Smooth muscle cell (in vitro differentiated cells): ENCODE measurements at regions not wholly inside any gene's neighbourhood (a gene's known extent, or its start where the extent isn't known, plus 50 kb on each side); places are given as distances from the start of the nearest gene placed in this dataset.

Source experiments
- DNase-seq: peaks from one replicate; lab custom pipeline; 2025; ENCODE audit not compliant: unreplicated experiment; lab: John Stamatoyannopoulos, UW
- H2AFZ ChIP-seq: fragments of 200-600 bp; sonication (generic); 2 replicates; pipeline ENCODE4 v1.6.0; 2016; ENCODE audit warnings: antibody characterized with exemption, low read depth, mild to moderate bottlenecking
- H3F3A ChIP-seq: fragments of 200-600 bp; sonication (generic); 2 replicates; pipeline ENCODE4 v1.6.0; 2017; ENCODE audit warnings: antibody characterized with exemption, low read depth
- H3K27ac ChIP-seq: fragments of 200-600 bp; sonication (generic); 2 replicates; pipeline ENCODE4 v1.5.1; 2016; ENCODE audit warnings: low read depth, mild to moderate bottlenecking
- H3K27me3 ChIP-seq: fragments of 200-600 bp; sonication (generic); 2 replicates; pipeline ENCODE4 v1.6.1; 2016; ENCODE audit warnings: low read depth, mild to moderate bottlenecking
- H3K36me3 ChIP-seq: fragments of 200-600 bp; sonication (generic); 2 replicates; pipeline ENCODE4 v1.5.1; 2016; ENCODE audit warnings: low read depth
- H3K4me1 ChIP-seq: fragments of 200-600 bp; sonication (generic); 2 replicates; pipeline ENCODE4 v1.5.1; 2016; ENCODE audit warnings: low read depth
- H3K4me2 ChIP-seq: fragments of 200-600 bp; sonication (generic); 2 replicates; pipeline ENCODE4 v1.6.0; 2016; ENCODE audit warnings: mild to moderate bottlenecking
- H3K4me3 ChIP-seq: fragments of 200-600 bp; sonication (generic); 2 replicates; pipeline ENCODE4 v1.5.1; 2016; ENCODE audit warnings: mild to moderate bottlenecking
- H3K79me2 ChIP-seq: fragments of 200-600 bp; sonication (generic); 2 replicates; pipeline ENCODE4 v1.6.0; 2016; ENCODE audit warnings: low read depth, mild to moderate bottlenecking
- H3K9ac ChIP-seq: fragments of 200-600 bp; sonication (generic); 2 replicates; pipeline ENCODE4 v1.6.0; 2016; ENCODE audit warnings: low read depth
- H3K9me3 ChIP-seq: fragments of 200-600 bp; sonication (generic); replicated peaks from 2 replicates; pipeline ENCODE4 v1.5.1; 2016; ENCODE audit warnings: low read depth
- H4K20me1 ChIP-seq: fragments of 200-600 bp; sonication (generic); 2 replicates; pipeline ENCODE4 v1.6.0; 2016; ENCODE audit warnings: low read depth
- WGBS: methylation state at CpG from one replicate; pipeline ENCODE4 v1.1.7; 2016; ENCODE audit warnings: low lambda C conversion rate; 5-methylcytosine and 5-hydroxymethylcytosine counted together
- TF ChIP-seq, protein P1 (sequence below): fragments of 200-600 bp; sonication (generic); IDR thresholded peaks from 2 replicates; pipeline ENCODE4 v1.5.1; 2017; ENCODE audit warnings: borderline replicate concordance, mild to moderate bottlenecking, antibody characterized with exemption; ENCODE audit not compliant: insufficient read depth, poor library complexity, severe bottlenecking

DNA sequence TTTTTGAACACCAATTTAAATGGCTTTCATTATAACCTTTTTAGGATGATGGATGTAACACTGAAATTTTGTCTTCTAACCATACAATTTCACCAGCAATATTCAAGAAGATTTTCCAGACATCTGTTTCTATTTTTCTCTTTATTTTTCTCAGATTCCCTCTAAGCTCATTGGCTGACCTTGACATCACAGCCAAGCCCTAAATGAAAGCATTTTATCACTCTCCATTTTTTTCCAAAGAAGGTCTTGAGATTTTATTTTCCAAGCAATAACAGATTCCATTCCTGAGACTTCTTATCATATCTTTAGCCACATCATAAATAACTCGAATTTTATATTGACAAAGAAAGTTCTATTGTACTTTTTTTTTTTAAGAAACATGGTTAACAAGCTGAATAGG is 392.6 kb upstream of the THBS1 start:
- Histone ChIP-seq H3K27me3 (no peaks in the 10 kb centered on the region), H2AFZ (no peak overlapping the region), H3F3A (peaks cover 18% of the 10 kb centered on the region), H3K9ac (no peak overlapping the region), H4K20me1 (no peaks in the 10 kb centered on the region), H3K79me2 (no peaks in the 10 kb centered on the region), H3K36me3 (no peaks in the 10 kb centered on the region), H3K27ac (peak overlapping the region; percentile 40), H3K4me3 (no peak overlapping the region), H3K9me3 (no peaks in the 10 kb centered on the region), H3K4me2 (no peak overlapping the region), H3K4me1 (peaks cover 22% of the 10 kb centered on the region)
- TF ChIP-seq, protein P1, sequence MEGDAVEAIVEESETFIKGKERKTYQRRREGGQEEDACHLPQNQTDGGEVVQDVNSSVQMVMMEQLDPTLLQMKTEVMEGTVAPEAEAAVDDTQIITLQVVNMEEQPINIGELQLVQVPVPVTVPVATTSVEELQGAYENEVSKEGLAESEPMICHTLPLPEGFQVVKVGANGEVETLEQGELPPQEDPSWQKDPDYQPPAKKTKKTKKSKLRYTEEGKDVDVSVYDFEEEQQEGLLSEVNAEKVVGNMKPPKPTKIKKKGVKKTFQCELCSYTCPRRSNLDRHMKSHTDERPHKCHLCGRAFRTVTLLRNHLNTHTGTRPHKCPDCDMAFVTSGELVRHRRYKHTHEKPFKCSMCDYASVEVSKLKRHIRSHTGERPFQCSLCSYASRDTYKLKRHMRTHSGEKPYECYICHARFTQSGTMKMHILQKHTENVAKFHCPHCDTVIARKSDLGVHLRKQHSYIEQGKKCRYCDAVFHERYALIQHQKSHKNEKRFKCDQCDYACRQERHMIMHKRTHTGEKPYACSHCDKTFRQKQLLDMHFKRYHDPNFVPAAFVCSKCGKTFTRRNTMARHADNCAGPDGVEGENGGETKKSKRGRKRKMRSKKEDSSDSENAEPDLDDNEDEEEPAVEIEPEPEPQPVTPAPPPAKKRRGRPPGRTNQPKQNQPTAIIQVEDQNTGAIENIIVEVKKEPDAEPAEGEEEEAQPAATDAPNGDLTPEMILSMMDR = no peak
- DNase-seq = no peak
- 87% methylated on average over 1 of the region's 1 CpG for WGBS

DNA sequence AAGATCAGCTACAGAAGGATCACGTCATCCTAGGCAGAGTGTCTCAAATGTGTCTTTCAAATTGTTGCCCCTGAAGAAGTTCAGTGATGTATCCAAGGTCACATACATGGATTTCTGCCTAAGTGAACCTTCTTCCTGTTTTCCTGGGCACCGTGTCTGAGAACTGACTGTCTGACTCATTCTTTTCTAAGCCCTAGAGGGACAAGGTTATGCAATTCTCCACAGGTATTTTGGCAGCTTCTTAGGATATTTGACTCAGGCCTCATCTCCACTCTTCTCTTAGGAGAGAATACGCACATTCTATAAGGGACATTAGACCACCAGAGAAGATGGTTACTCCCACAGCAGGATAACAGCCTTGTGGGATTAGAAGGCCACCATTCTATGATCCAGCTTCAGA is 391.9 kb upstream of the THBS1 start:
- WGBS = 56% methylated on average over 3 of the region's 3 CpGs

DNA sequence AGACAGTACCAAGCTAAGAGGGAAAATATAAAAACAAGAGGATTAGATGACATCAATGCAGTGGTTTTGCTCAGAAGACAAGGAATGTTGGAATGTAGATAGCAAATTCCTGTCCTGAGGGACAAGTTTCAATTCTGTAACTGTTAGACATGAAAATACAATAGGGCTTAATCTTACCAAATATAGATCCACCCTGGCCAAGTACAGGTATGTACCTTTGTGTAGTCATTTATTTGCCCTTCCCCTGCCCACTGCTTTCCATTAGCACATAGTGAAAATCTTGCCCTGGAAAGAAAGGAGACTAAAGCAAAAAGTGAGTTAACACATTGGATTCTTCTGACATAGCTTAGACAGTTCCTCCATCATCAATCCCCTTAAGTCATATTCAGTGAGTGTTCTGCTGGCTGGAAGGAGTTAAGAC is 389.0 kb upstream of the THBS1 start:
- Histone ChIP-seq H3K4me3 (no peak overlapping the region), H3K36me3 (no peaks in the 10 kb centered on the region), H3K9ac (peak overlapping the region; percentile 64), H3K27ac (peak overlapping the region; percentile 95), H3K4me2 (peak overlapping the region; percentile 78), H4K20me1 (no peaks in the 10 kb centered on the region), H2AFZ (peak overlapping the region; percentile 52), H3K79me2 (no peaks in the 10 kb centered on the region), H3K4me1 (peaks cover 25% of the 10 kb centered on the region), H3K27me3 (no peaks in the 10 kb centered on the region), H3F3A (peaks cover 23% of the 10 kb centered on the region), H3K9me3 (no peaks in the 10 kb centered on the region)
- TF ChIP-seq, protein P1 = no peak
- no peak for DNase-seq

More for the DNA sequence above, 391.9 kb upstream of the THBS1 start:
- no peaks in the 10 kb centered on the region for H3K79me2 ChIP-seq
- H3K36me3 ChIP-seq = no peaks in the 10 kb centered on the region
- no peaks in the 10 kb centered on the region for H3K9me3 ChIP-seq
- no peaks in the 10 kb centered on the region for H4K20me1 ChIP-seq
- H3F3A ChIP-seq = peaks cover 18% of the 10 kb centered on the region
- H3K4me2 ChIP-seq = no peak overlapping the region
- no peak for DNase-seq
- peak overlapping the region; percentile 40 for H3K27ac ChIP-seq
- no peak overlapping the region for H3K9ac ChIP-seq
- no peaks in the 10 kb centered on the region for H3K27me3 ChIP-seq
- no peak overlapping the region for H2AFZ ChIP-seq
- H3K4me1 ChIP-seq = peaks cover 25% of the 10 kb centered on the region
- H3K4me3 ChIP-seq = no peak overlapping the region
- TF ChIP-seq, protein P1 = no peak

DNA sequence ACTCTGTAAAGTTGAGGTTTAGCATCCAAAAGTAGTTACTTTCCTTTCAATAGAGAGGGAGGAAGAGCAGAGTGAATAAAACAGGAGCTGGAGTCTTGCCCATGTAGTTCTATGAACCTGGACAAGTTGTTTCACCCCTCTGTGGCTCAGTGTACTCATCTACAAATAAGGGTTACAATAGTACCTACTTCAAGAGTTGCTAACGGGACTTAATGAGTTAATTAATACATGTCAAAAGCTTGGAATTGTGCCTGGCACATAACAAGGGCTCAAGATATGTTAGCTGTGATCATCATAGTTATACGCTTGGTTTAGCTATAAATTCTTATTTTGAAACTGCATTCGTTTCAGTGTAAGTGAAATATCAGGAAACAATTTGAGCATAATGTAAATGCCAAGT is 388.5 kb upstream of the THBS1 start:
- H3K27me3 ChIP-seq = no peaks in the 10 kb centered on the region
- peak overlapping the region; percentile 78 for H3K4me2 ChIP-seq
- no peaks in the 10 kb centered on the region for H3K79me2 ChIP-seq
- no peak for DNase-seq
- H3K36me3 ChIP-seq = no peaks in the 10 kb centered on the region
- 54% methylated on average over 3 of the region's 3 CpGs for WGBS
- H2AFZ ChIP-seq = peak overlapping the region; percentile 52
- H3K27ac ChIP-seq = peak overlapping the region; percentile 95
- H3K4me3 ChIP-seq = no peak overlapping the region
- no peaks in the 10 kb centered on the region for H4K20me1 ChIP-seq
- TF ChIP-seq, protein P1 = no peak
- H3F3A ChIP-seq = peaks cover 23% of the 10 kb centered on the region
- H3K9me3 ChIP-seq = no peaks in the 10 kb centered on the region
- H3K9ac ChIP-seq = peak overlapping the region; percentile 64
- H3K4me1 ChIP-seq = peaks cover 25% of the 10 kb centered on the region
